ENCODE measurements at regions not wholly inside any gene's neighbourhood (a gene's known extent, or its start where the extent isn't known, plus 50 kb on each side); places are given as distances from the start of the nearest gene placed in this dataset.

DNA sequence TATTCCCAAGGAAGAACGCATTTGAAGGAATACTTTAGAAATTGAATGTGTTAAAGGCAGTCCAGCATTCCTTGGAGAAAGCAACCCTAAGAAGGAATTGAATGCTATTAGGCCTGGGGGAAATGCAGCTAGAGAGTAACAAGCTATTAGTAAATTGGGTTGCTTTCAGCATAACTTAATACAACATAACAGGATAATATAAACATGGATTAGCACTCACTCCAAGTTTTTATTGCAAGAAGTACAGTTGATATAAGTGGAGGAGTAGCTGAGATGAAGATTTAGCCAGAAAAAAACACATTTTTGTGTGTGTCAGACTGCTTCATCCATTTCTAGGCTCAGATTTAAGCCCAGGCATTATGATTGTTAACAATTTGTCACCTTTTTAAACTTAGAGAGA is 314.6 kb downstream of the MEIS1 start:
- TF ChIP-seq, protein P1, sequence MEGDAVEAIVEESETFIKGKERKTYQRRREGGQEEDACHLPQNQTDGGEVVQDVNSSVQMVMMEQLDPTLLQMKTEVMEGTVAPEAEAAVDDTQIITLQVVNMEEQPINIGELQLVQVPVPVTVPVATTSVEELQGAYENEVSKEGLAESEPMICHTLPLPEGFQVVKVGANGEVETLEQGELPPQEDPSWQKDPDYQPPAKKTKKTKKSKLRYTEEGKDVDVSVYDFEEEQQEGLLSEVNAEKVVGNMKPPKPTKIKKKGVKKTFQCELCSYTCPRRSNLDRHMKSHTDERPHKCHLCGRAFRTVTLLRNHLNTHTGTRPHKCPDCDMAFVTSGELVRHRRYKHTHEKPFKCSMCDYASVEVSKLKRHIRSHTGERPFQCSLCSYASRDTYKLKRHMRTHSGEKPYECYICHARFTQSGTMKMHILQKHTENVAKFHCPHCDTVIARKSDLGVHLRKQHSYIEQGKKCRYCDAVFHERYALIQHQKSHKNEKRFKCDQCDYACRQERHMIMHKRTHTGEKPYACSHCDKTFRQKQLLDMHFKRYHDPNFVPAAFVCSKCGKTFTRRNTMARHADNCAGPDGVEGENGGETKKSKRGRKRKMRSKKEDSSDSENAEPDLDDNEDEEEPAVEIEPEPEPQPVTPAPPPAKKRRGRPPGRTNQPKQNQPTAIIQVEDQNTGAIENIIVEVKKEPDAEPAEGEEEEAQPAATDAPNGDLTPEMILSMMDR (conservative IDR thresholded peaks at IDR 0.05), result no peak
- TF ChIP-seq EZH2 (IDR thresholded peaks at IDR 0.05; ENCODE audit: low read depth), result no peak
